Nephron progenitor cell (in vitro differentiated cells): ENCODE measurements at regions not wholly inside any gene's neighbourhood (a gene's known extent, or its start where the extent isn't known, plus 50 kb on each side); places are given as distances from the start of the nearest gene placed in this dataset.

Experiments
- DNase-seq: peaks from one replicate; pipeline ENCODE4 v3.0.0; 2021
- H3K27ac Mint-ChIP-seq: 2 replicates; pipeline ENCODE4 v1.8.0; 2021; ENCODE audit warnings: mild to moderate bottlenecking, moderate library complexity, mixed read lengths
- H3K27me3 Mint-ChIP-seq: 2 replicates; pipeline ENCODE4 v1.8.0; 2021; ENCODE audit warnings: mild to moderate bottlenecking, low read depth, mixed read lengths; ENCODE audit not compliant: poor library complexity
- H3K36me3 Mint-ChIP-seq: 2 replicates; pipeline ENCODE4 v1.8.0; 2021; ENCODE audit warnings: low read depth, mixed read lengths
- H3K4me1 Mint-ChIP-seq: 2 replicates; pipeline ENCODE4 v1.8.0; 2021; ENCODE audit warnings: mixed read lengths
- H3K4me3 Mint-ChIP-seq: 2 replicates; pipeline ENCODE4 v1.8.0; 2021; ENCODE audit warnings: mild to moderate bottlenecking, moderate library complexity, mixed read lengths
- H3K9me3 Mint-ChIP-seq: 2 replicates; pipeline ENCODE4 v1.8.0; 2021; ENCODE audit warnings: mild to moderate bottlenecking, moderate library complexity, mixed read lengths
- CTCF ChIP-seq: fragments of 200-600 bp; sonication (generic); IDR thresholded peaks from 2 replicates; pipeline ENCODE4 v1.5.0; 2021; ENCODE audit warnings: antibody characterized with exemption

GRCh38 chr2:40874380-40874779, 422.5 kb upstream of the SLC8A1 start:
- no peak overlapping the region for H3K27ac Mint-ChIP-seq
- H3K9me3 Mint-ChIP-seq = no peaks in the 10 kb centered on the region
- peaks cover under 1% of the 10 kb centered on the region for H3K27me3 Mint-ChIP-seq
- H3K36me3 Mint-ChIP-seq = no peaks in the 10 kb centered on the region
- H3K4me1 Mint-ChIP-seq = no peaks in the 10 kb centered on the region
- DNase-seq = no peak
- no peak for TF ChIP-seq CTCF
- H3K4me3 Mint-ChIP-seq = no peak overlapping the region

GRCh38 chr2:40877734-40878288, 425.9 kb upstream of the SLC8A1 start:
- Mint-ChIP-seq H3K4me3 (no peak overlapping the region), H3K27me3 (no peaks in the 10 kb centered on the region), H3K27ac (no peak overlapping the region), H3K4me1 (no peaks in the 10 kb centered on the region), H3K9me3 (no peaks in the 10 kb centered on the region), H3K36me3 (no peaks in the 10 kb centered on the region)
- TF ChIP-seq CTCF = no peak
- DNase-seq = no peak

GRCh38 chr2:40879305-40879704, 427.4 kb upstream of the SLC8A1 start:
- DNase-seq = no peak
- no peaks in the 10 kb centered on the region for H3K27me3 Mint-ChIP-seq
- no peak for TF ChIP-seq CTCF
- no peak overlapping the region for H3K4me3 Mint-ChIP-seq
- no peaks in the 10 kb centered on the region for H3K4me1 Mint-ChIP-seq
- H3K9me3 Mint-ChIP-seq = no peaks in the 10 kb centered on the region
- H3K36me3 Mint-ChIP-seq = no peaks in the 10 kb centered on the region
- no peak overlapping the region for H3K27ac Mint-ChIP-seq

- DNase-seq = no peak
- H3K27me3 Mint-ChIP-seq = no peaks in the 10 kb centered on the region
- H3K4me3 Mint-ChIP-seq = no peak overlapping the region
- H3K36me3 Mint-ChIP-seq = no peaks in the 10 kb centered on the region
- no peak for TF ChIP-seq CTCF
- no peak overlapping the region for H3K27ac Mint-ChIP-seq
- peaks cover 4% of the 10 kb centered on the region for H3K9me3 Mint-ChIP-seq
- no peaks in the 10 kb centered on the region for H3K4me1 Mint-ChIP-seq
Measured at GRCh38 chr2:40886100-40886499, 434.2 kb upstream of the SLC8A1 start.

- H3K9me3 Mint-ChIP-seq = peaks cover 4% of the 10 kb centered on the region
- no peak overlapping the region for H3K27ac Mint-ChIP-seq
- TF ChIP-seq CTCF = no peak
Measured at GRCh38 chr2:40886655-40887054, 434.8 kb upstream of the SLC8A1 start.

GRCh38 chr2:40896358-40896757, 444.5 kb upstream of the SLC8A1 start:
- H3K9me3 Mint-ChIP-seq = no peaks in the 10 kb centered on the region
- H3K27ac Mint-ChIP-seq = no peak overlapping the region
- H3K4me1 Mint-ChIP-seq = no peaks in the 10 kb centered on the region
- no peak overlapping the region for H3K4me3 Mint-ChIP-seq
- no peak for DNase-seq
- no peak for TF ChIP-seq CTCF
- H3K27me3 Mint-ChIP-seq = no peaks in the 10 kb centered on the region
- H3K36me3 Mint-ChIP-seq = no peaks in the 10 kb centered on the region

More at GRCh38 chr2:40886655-40887054, 434.8 kb upstream of the SLC8A1 start:
- no peak overlapping the region for H3K4me3 Mint-ChIP-seq
- no peaks in the 10 kb centered on the region for H3K36me3 Mint-ChIP-seq
- H3K4me1 Mint-ChIP-seq = no peaks in the 10 kb centered on the region
- no peak for DNase-seq
- no peaks in the 10 kb centered on the region for H3K27me3 Mint-ChIP-seq
